Left cardiac atrium (tissue), 4 donors: ENCODE measurements at regions not wholly inside any gene's neighbourhood (a gene's known extent, or its start where the extent isn't known, plus 50 kb on each side); places are given as distances from the start of the nearest gene placed in this dataset.

Experiments used
- ATAC-seq, 2 donors: fragments of 200-7000 bp; cut with Tn5 transposase; one replicate each; pipeline ENCODE4 v1.9.1; 2020; ENCODE audit warnings: mild to moderate bottlenecking in 2 of 2, moderate library complexity in 2 of 2
- DNase-seq: peaks from one replicate; pipeline ENCODE4 v3.0.0-alpha.2; 2020
- intact Hi-C, 2 donors: fragments of 100-400 bp; cut with DNase I; formaldehyde crosslinking; loops; one replicate each; pipeline versions ENCODE4 v1.14.1 to v1.15.1; 2022 to 2023
- donor health status: DM: no; HTN: yes; CAD: no.
- donor health status: DM: no; HTN: yes; CAD: no; lungs with severe emphysema.
- donor health status: DM: yes; HTN: yes; CAD: no.
- donor health status: Dilated cardiomyopathy.

DNA sequence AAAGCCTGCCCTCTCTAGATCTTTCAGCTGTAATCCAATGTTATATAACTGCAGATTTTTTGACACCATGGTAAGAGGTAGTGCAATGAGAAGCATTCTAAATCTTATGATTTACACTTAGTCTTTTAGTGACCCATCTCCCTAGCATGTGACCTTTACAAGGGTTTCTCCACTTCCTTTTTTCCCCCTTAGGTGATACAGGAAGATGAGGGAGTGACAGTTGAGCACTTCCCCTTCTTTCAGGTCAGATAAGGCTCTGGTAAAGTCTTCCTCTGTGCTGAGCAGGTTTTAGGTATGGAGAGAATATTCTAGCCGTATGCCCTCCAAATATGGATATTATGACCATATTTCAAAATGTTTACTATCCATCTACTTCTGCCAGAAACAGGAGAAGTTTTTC lies 753.6 kb downstream of the JRKL start:
- intact Hi-C loops, result loop anchor here in 1 of 2 donors (5.0 kb wide), 1 partner anchor 316 kb away; no protein-coding TSS in a partner anchor
- no peak for DNase-seq
- no peak for ATAC-seq

DNA sequence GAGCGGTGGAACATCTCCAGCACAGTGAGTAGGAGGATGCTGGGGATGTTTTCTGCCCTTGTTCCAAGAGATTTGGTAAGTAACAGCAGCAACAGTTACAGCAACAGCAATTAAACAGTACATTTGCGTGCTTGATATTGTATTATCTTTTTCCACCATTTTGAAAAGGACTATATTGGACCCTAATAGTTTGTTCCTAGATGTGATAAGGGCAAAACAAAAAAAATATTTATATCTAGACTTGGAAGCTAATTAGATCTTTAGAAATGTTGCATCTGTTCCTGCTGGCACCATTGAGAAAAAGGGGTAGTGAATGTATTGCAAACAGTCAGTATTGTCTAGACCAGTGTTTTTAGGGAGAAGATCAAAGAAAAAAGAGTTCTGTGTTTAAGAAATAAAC lies 759.9 kb downstream of the JRKL start:
- ATAC-seq (no peak), DNase-seq (no peak)
- intact Hi-C loops, result no loop called here

DNA sequence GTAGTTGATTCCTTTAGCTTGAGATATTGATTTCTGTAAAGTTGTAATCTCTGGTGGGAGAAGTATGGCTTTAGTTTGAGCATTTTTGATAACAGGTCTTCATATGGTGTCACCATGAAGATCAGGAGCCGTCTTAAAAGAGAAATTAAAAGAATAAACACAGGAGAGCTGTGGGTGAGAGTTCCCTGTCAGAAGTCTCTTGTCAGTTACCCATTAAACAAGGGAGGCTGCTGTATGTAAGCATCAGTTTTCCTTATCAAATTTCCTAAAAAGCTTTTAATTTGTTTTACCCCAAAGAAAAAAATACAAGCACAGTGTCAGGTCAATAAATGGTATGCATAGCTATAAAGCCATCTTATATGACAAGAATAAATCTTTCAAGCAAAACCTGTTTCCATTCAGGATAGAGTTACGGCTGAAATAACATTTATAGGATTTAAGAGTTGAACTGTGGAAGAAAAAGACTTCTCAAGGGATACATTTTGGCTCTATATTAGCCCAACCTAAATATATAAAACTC lies 767.5 kb downstream of the JRKL start:
- DNase-seq, result no peak
- intact Hi-C loops, result no loop called here
- ATAC-seq, result no peak

DNA sequence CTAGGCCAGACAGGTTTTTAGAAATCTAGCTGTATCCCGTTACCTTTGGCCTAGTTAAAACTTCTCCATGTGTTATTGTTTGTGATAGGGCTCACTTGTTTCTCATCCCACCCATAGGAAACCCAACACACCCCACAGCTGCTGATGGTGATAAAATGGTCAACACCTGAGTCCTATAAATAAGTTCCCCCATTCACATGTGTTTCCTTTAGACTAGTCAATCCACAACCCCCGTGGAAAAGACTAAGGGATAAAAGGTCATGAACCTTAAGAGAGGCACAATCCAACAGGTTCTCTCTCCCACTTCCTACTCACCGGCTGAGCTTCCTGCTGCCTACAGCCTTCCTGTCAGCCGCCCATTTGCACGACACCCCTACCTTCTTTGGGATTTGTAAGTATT lies 768.4 kb downstream of the JRKL start:
- ATAC-seq, result no peak
- intact Hi-C loops, result no loop called here
- DNase-seq, result no peak

DNA sequence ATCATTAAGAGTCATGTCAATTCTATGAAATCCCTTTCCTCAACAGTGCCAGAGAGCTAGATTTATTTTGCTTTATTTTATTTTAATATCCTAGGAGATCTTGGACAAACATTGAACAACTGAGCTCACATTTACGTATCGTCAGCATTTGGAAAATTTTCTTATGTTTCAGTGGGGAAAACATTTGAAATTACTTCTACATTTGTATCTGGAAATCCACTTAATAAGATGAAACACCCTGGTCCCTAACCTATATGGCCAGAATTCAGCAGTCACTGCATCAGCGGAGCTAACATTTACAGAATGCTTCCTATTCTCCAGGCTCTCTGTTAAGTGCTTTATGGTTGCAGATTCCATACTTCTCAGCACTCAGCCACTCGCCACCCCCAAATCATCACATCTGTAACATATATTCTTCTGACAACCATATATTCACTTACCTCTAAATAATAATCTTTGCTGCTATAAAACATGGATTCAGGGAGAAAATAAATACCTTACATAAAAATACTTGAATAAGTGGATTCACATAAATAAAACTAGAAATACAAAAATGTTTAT lies 773.9 kb downstream of the JRKL start:
- no peak for DNase-seq
- no peak for ATAC-seq
- intact Hi-C loops, result no loop called here

DNA sequence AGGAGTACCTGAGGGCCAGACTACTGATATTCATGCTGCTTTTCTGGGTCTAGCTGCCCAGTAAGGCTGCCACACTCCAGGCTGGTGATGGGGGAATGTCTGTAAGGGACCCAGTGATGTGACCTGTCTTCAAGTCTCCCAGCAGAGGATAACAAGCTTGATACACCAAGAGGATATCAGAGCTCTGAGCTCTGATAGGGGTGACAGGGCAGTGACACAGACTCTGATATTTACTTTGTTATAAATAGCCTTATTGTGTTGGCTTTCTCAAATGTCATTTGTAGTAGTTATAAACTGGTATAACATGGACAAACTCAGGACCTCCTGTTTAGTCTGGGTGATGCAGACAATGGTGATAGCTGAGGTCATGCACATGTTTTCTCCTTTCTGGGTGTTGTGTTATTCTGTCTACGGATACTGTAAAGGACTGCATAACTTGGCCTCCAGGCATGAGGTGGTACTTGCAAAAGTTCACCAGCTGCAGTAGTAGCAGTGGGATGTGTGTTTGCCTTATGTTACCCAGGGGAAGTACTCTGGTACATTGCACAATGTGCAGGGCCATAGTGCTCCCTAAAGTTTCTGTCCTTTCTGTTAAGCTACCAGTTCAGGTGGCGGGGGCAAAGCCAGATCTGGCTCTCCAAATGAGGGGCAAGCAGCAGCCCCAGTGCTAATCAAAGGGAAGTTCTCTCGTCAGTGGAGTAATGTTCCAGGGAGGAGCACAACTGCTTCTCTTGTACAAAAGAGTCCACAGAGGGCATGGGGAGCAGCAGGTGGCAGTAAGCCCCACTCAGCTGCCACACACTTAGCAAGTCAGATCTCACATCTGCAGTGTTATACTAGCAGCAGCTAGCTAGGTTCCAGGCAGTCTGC lies 812.2 kb downstream of the JRKL start:
- intact Hi-C loops, result no loop called here
- DNase-seq, result no peak
- ATAC-seq, result peak; percentile 41 to 55

DNA sequence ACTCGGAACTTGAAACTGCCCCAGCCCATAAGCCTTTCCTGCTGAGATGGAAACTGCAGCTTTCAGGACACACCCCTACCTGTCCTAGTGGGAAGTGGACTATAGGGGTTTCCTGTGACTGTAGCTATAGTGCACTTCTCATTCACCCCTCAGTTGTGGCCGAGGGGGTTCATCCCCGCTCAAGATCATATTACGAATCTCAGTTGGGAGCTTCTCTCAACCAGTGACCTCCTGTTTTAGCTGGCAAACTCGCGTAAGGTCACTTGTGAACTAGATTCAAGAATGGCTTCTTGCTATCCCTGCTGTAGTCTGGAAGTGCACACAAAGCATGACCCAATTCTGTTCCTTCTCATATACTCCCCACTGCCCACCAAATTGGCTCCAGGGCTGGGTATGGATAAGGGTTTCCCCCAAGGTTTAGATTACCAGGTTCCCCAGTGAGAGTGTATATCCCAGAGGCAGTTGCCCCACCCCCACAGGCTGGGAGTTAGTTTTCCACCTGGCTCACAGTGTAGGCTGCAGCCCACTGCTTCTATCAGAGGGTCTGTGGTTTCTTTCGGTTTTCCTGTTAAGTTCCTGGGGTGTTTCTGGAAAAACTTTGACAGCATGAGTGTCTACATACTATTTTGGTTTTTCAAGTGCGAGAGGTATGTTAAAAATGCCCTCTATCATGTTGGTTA lies 812.9 kb downstream of the JRKL start:
- ATAC-seq (peak in 1 of 2 donors; percentile 55), DNase-seq (no peak)
- intact Hi-C loops, result no loop called here

DNA sequence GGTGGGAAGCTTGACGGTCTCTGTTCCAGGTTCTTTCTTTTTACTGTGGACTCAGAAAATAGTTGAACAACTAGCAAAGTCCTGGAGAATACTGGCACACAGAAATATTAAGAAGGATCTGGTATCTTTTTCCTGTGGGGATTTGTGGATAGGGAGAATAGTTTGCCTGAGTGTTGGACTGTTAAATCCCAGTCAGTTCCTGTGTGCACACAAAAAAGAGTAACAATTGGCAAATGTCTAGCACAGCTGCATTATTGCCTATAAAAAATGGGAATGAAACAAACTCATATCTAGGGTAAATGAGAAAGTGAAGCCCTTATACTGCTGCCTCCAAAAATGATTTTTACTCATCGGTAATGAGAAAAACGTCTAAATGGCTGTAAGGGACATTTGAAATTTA lies 828.2 kb downstream of the JRKL start:
- DNase-seq (no peak), ATAC-seq (no peak)
- intact Hi-C loops, result no loop called here

DNA sequence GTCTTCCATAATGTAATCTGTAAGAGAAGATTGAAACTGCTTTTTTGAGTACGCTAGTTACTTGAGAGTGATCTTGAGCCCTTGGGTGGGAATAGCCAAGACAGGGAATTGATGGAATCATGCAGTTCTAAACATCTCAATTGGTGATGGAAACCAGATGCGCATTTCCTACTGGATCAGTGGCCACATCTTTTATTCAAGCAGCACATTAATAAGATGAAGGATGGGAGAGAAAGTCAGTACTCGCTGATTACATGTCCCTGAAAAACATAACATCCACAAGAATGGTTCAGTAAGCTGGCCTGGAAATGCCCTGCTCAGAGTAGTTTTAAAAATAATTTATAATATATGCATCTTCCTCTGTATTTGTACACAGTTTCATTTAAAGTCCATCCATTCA lies 833.8 kb downstream of the JRKL start:
- DNase-seq, result no peak
- intact Hi-C loops, result no loop called here
- no peak for ATAC-seq

DNA sequence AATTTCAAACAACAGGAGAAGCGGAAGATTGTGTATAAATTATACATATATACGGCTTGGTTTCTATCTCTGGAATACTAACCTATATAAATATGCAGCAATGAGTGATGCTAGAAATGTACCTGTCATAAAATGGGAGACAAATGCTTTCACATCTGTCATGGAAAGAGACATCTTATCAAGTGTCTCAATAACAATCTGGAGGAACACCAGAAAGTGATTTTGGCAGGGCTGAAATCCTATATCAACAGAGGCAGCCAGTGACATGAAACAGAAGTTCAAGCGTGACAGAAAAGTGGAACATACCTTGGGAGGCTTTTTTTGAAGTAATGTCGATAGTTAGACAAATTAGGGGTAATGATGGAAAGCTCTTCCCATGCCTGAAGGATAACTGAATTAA lies 834.6 kb downstream of the JRKL start:
- DNase-seq (no peak), ATAC-seq (no peak)
- intact Hi-C loops, result no loop called here

DNA sequence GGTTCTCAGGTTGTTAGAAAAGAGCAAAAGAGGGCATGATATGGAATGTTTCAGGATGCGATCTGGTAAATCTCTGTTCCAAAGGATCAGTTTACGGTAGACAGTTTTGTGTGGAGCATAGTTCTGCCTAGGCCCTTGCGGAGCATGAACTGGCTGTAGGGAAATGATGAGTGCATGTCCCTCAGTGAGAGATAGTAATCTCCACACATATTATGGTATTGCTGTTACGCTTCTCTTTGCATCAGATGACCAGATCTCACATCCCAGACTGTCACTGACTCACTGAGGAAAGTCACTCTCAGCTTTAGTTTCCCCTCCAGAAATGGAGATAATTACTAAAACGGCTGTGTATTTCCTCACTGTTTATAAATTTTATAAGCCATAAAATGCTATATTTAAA lies 836.0 kb downstream of the JRKL start:
- ATAC-seq (no peak), DNase-seq (no peak)
- intact Hi-C loops, result no loop called here

DNA sequence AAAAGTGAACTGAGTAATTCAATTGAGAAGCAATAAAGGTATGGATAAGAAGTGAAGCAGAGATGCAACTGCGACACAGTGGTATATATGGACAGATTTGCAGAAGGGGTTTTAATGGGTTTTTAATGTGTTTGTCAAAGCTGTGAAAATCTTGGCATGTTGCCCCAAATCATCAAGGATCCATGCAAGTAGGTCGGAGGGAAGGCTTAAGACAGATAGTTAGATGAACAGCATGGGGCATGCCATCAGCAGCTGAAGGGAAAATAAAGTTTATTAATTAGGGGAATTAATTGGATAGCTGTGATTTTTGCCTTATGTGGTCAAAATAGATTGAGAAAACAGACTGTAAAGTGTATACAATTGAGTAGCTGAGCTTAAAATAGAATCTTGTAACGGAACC lies 840.1 kb downstream of the JRKL start:
- no peak for ATAC-seq
- intact Hi-C loops, result no loop called here
- DNase-seq, result no peak

DNA sequence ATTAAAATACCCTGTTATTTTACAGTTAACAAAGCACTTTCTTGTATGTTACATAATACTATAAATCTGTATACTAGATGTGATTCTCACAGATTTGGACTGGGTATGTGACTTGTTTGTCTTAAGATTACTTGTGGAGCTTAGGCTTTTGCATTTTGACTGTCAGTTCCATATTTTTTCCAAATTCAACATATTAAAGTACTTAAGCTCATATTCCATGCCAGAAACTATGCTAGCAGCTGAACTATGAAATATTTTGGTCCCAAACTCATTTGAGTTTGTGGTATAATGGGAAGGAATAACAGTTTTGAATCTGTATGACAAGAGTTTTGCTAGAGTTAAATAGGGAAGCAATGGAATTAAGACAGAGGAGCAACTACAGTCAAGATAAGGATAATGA lies 841.4 kb downstream of the JRKL start:
- intact Hi-C loops, result no loop called here
- ATAC-seq, result no peak
- DNase-seq, result no peak

DNA sequence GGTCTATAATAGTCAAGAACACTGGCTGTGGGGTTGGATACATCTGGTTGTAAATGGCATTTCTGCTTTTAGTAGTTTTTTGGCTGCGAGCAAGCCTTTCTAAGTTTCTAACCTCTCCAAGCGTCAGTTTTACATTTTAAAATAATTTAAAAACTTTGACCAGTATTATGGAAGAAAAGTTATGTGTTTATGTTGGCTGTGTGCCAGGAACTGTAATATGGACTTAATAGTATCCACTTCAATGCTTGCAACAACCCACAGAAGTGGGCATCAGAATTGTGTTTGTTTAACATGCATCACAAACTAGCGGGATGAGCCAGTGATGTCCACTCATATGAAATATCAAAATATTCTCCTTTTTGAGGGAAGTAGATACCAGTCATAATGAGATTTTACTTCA lies 844.2 kb downstream of the JRKL start:
- no peak for DNase-seq
- intact Hi-C loops, result no loop called here
- ATAC-seq, result no peak

DNA sequence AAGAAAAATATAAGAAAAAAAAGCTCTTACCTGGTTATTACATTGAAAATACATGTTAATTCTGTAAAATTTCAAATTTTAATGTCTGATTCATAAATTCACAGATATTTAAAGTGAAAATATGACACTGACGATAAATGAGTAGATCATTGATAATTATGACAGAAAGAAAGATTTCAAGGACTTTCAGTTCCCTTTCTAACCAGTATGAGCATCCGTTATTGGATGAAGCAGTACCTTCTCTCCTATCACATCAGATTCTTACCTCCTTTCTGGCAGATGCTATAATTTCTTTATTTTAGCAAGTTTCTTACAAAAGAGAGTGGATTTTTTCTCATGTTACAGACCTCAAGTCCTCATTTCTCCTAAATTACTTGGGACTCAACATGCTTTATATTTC lies 847.3 kb downstream of the JRKL start:
- intact Hi-C loops, result no loop called here
- no peak for DNase-seq
- no peak for ATAC-seq

DNA sequence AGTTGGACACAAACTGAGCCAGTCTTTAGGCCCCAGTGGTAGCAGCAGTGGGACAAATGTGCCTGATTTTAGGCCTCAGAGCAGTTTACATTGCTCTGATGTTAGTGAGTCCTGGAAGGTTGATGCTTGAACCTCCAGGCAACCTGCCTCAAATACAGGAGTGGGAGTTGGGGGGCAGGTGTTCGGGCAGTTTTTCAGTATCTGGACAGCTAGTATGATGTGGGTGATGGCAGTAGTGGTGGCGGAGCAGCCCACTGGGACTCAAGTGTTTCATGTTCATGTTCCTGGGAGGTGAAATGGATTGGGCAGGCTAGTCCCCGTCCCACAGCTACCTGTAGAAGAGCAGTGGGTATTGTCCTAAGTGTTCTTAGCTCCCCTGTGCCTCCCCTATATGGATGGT lies 857.8 kb downstream of the JRKL start:
- intact Hi-C loops, result no loop called here
- ATAC-seq (no peak), DNase-seq (no peak)

DNA sequence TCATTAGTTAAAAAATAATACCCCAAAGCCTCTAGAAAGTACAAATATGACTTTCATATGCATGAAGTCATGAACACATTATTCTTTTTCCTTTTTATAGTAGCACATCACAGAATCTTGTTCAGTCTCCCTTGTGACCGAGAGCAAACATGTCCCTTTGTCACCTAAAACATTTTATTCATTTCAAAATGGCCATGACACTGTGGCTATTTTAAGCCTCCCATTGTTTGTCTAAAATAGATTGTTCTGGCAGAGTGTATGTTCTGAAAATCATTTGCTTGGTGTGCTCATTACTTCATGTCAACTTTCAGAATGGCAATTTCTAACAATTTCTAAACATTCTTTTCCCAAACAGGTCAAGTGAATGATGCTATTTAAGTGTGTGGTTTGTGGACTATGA lies 865.0 kb downstream of the JRKL start:
- intact Hi-C loops, result no loop called here
- DNase-seq (no peak), ATAC-seq (no peak)

DNA sequence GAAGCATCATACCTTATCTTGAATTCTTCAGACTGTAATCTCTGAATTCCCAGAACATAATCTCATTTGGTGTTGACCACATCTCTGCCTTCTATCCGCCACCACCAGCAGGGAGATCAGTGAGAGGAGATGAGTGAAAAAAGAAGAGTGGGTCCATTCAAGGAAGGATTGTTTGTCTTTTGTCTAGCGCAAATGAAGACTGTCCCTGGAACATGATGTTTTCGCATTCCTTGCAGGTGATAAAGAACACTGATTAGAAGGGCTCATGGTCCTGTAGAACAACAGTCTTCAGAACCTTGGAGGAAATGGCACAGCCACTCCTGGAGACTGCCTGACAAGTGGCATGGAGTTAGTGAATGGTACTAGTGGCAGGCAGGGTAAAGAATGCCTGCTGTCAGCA lies 869.6 kb downstream of the JRKL start:
- intact Hi-C loops, result no loop called here
- no peak for ATAC-seq
- no peak for DNase-seq

DNA sequence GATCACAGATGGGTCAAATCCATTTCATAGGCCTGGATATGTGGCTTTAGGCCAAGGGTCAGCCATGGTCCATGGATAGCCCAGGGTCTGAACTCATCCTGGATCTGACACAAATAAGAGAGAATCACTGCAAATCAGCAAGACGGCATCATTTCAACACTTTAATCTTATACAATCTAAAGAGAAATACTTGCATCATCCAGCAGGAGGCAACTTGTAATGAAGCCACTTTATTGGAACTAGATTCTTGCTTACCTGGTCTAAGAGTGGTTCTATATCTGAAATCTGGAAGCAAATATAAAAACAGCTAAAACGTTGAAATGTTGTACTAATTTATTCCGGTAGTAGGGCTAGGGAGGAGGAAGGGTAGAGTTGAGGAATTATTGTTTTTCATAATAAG lies 870.1 kb downstream of the JRKL start:
- ATAC-seq (no peak), DNase-seq (no peak)
- intact Hi-C loops, result no loop called here

DNA sequence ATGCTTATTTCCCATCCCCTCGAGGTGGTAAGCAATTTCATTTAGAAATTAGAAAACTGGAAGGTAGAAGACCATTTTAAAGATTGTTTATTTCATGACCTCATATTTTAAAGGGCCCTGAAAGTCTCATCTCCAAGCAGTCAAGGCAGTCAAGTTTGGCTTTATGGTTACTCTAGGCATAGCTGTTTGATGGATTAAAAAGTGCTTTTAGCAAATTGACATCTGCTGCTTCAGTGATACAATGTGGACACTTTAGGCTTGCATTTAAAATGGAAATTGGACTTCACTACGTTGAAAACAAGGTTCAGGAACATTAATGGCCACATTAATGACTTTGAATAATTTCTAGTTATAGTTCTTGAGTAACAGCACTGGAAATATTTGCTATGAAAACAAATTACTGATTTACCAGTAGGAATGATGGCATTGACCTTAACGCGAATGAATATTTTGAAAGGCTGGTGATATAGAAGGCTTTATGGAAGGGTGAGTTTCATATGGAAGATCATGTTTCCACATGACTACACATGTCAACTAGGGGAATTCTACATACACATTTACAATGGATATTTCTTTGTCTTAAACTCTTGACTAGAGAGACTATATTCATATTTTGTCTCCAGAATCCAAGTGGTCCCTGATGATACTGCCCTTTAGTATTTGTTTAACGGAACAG lies 873.5 kb downstream of the JRKL start:
- ATAC-seq (no peak), DNase-seq (no peak)
- intact Hi-C loops, result no loop called here
